WERI-Rb-1 (cell line): ENCODE measurements at regions not wholly inside any gene's neighbourhood (a gene's known extent, or its start where the extent isn't known, plus 50 kb on each side); places are given as distances from the start of the nearest gene placed in this dataset.

Experiments
- DNase-seq: peaks from one replicate; pipeline ENCODE4 v3.0.0-alpha.2; 2020
- H3K27ac ChIP-seq: fragments of 250-450 bp; sonication (Bioruptor Pico); 2 replicates; pipeline ENCODE4 v1.5.1; 2020; ENCODE audit warnings: mild to moderate bottlenecking, moderate library complexity
- H3K27me3 ChIP-seq: fragments of 250-450 bp; sonication (Bioruptor Pico); 2 replicates; pipeline ENCODE4 v1.5.1; 2021; ENCODE audit warnings: mild to moderate bottlenecking, low read depth, moderate library complexity; ENCODE audit not compliant: insufficient read depth, severe bottlenecking
- H3K36me3 ChIP-seq: fragments of 250-450 bp; sonication (Bioruptor Pico); 2 replicates; pipeline ENCODE4 v1.5.1; 2020; ENCODE audit warnings: mild to moderate bottlenecking, moderate library complexity
- H3K4me3 ChIP-seq: 2 replicates; pipeline ENCODE4 v1.5.1; 2011; ENCODE audit warnings: low read depth, mild to moderate bottlenecking, control low read depth, low read length
- H3K9me3 ChIP-seq: fragments of 250-450 bp; sonication (Bioruptor Pico); 2 replicates; pipeline ENCODE4 v1.5.1; 2021; ENCODE audit warnings: mild to moderate bottlenecking, moderate library complexity; ENCODE audit not compliant: severe bottlenecking
- CTCF ChIP-seq: IDR thresholded peaks from 2 replicates; pipeline ENCODE4 v1.5.1; 2011; ENCODE audit warnings: low read depth, mild to moderate bottlenecking, control low read depth, inconsistent platforms, low read length

- DNase-seq = no peak
- TF ChIP-seq CTCF = no peak
Measured at GRCh38 chr4:143095447-143095846, 89.3 kb upstream of the USP38 start.

GRCh38 chr4:143097751-143098150, 87.0 kb upstream of the USP38 start:
- Histone ChIP-seq H3K4me3 (no peak overlapping the region), H3K9me3 (no peaks in the 10 kb centered on the region), H3K27me3 (no peaks in the 10 kb centered on the region), H3K27ac (no peak overlapping the region), H3K36me3 (no peaks in the 10 kb centered on the region)
- TF ChIP-seq CTCF = no peak
- DNase-seq = no peak

More at GRCh38 chr4:143095447-143095846, 89.3 kb upstream of the USP38 start:
- H3K9me3 ChIP-seq = no peaks in the 10 kb centered on the region
- H3K27ac ChIP-seq = no peak overlapping the region
- H3K27me3 ChIP-seq = no peaks in the 10 kb centered on the region
- no peak overlapping the region for H3K4me3 ChIP-seq
- H3K36me3 ChIP-seq = no peaks in the 10 kb centered on the region

GRCh38 chr4:143099693-143100092, 85.0 kb upstream of the USP38 start:
- TF ChIP-seq CTCF = no peak
- DNase-seq = no peak
- H3K27ac ChIP-seq = no peak overlapping the region

GRCh38 chr4:143109376-143109775, 75.3 kb upstream of the USP38 start:
- no peak for TF ChIP-seq CTCF
- Histone ChIP-seq H3K4me3 (no peak overlapping the region), H3K27me3 (no peaks in the 10 kb centered on the region), H3K9me3 (no peaks in the 10 kb centered on the region), H3K27ac (no peak overlapping the region), H3K36me3 (no peaks in the 10 kb centered on the region)
- no peak for DNase-seq

More at GRCh38 chr4:143099693-143100092, 85.0 kb upstream of the USP38 start:
- Histone ChIP-seq H3K36me3 (no peaks in the 10 kb centered on the region), H3K27me3 (no peaks in the 10 kb centered on the region), H3K9me3 (no peaks in the 10 kb centered on the region), H3K4me3 (no peak overlapping the region)

GRCh38 chr4:143118663-143119062, 66.1 kb upstream of the USP38 start:
- H3K36me3 ChIP-seq = no peaks in the 10 kb centered on the region
- H3K27me3 ChIP-seq = no peaks in the 10 kb centered on the region
- TF ChIP-seq CTCF = no peak
- no peaks in the 10 kb centered on the region for H3K9me3 ChIP-seq
- DNase-seq = no peak
- no peak overlapping the region for H3K4me3 ChIP-seq
- no peak overlapping the region for H3K27ac ChIP-seq

- Histone ChIP-seq H3K27ac (no peak overlapping the region), H3K27me3 (no peaks in the 10 kb centered on the region), H3K9me3 (peaks cover 6% of the 10 kb centered on the region), H3K4me3 (no peak overlapping the region), H3K36me3 (no peaks in the 10 kb centered on the region)
- no peak for DNase-seq
- TF ChIP-seq CTCF = no peak
Measured at GRCh38 chr4:143127621-143128020, 57.1 kb upstream of the USP38 start.
